Tongue (tissue), 1 donor: ENCODE measurements at regions not wholly inside any gene's neighbourhood (a gene's known extent, or its start where the extent isn't known, plus 50 kb on each side); places are given as distances from the start of the nearest gene placed in this dataset.
"Not testable (repeated sequence)": the region's sequence is repeated elsewhere in the genome, so short reads cannot be mapped to it uniquely, and the experiment has no call there.

Source experiments
- DNase-seq: peaks from one replicate; pipeline ENCODE4 v3.0.0-alpha.2; 2015

DNA sequence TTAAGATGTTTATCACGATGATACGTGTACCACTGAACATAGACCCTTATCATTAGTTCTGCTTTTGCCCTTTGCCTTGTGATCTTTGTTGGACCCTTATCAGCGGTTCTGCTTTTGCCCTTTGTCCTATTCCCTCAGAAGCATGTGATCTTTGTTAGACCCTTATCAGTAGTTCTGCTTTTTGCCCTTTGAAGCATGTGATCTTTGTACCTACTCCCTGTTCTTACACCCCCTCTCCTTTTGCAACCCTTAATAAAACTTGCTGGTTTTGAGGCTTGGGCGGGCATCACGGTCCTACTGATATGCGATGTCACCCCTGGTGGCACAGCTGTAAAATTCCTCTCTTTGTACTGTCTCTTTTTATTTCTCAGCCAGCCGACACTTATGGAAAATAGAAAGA, 117.0 kb downstream of the SDHAF3 start:
- not testable (repeated sequence) for DNase-seq

DNA sequence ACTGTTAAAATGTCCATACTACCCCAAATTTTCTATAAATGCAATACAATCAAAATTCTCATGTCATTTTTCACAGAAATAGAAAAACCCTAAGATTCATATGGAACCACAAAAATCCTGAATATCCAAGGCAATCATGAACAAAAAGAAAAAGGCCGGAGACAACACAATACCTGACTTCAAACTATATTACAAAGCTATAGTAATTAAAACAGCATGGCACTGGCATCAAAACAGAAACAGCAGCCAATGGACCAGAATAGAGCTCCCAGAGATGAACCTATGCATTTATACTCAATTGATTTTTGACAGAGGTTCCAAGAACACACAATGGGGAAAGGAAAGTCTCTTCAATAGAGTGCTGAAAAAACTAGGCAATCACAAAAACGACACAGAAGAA, 128.8 kb downstream of the SDHAF3 start:
- DNase-seq, result no peak

DNA sequence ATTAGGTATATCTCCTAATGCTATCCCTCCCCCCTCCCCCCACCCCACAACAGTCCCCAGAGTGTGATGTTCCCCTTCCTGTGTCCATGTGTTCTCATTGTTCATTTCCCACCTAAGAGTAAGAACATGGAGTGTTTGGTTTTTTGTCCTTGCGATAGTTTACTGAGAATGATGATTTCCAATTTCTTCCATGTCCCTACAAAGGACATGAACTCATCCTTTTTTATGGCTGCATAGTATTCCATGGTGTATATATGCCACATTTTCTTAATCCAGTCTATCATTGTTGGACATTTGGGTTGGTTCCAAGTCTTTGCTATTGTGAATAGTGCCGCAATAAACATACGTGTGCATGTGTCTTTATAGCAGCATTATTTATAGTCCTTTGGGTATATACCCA, 140.7 kb downstream of the SDHAF3 start:
- not testable (repeated sequence) for DNase-seq

DNA sequence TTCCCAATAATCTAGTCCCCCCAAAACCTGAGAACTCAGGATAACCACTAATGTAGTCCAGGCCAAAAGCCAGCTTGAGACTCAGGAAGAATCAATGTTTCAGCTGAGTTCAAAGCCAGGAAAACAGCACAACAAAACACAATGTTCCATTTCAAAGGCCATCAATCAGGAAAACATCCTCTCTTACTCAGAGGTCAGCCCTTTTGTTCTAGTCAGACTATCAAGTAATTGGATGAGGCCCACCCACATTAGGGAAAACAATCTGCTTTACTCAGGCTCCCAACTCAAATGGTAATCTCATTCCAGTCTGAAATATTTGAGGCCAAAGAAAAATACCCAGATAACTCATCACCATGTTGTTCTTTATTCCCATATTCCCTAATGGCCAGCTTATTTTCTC, 152.2 kb downstream of the SDHAF3 start:
- DNase-seq, result no peak

DNA sequence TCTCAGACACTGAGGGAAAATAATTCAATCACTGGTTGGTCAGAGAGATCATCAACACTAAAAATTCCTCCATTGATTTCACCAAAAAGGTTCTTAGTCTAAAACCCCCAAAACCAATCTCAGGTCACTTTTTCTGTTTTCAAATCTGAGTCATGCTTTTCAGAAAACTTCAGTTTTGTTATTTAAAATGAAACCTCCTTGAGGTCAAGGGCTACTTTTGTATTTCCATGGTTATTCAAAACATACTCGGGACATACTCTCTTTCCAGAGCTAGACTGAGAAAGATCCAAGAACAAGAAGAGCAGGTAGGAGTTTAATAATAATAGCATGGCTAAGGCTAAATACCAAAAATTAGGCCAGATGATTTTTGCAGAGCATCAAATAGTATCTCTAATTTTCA, 152.8 kb downstream of the SDHAF3 start:
- DNase-seq, result no peak

DNA sequence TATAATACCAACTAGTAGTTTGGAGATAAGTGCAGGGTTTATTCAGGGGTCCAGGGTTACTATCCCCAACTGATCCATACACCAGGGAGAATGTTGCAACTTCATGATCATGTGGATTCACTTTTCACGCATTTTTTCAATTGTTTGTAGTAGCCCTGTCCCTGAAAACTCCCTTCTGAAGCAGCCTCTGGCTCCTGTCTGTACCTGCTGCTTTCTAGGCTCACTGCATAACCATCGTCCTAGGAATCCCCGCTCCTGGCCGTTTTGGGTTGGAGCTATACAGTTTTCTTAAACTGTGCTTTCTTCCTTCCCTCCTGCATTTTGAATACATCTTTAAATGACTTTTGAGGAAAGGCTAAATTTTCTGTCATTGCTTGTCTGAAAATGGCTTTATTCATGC, 154.1 kb downstream of the SDHAF3 start:
- no peak for DNase-seq

DNA sequence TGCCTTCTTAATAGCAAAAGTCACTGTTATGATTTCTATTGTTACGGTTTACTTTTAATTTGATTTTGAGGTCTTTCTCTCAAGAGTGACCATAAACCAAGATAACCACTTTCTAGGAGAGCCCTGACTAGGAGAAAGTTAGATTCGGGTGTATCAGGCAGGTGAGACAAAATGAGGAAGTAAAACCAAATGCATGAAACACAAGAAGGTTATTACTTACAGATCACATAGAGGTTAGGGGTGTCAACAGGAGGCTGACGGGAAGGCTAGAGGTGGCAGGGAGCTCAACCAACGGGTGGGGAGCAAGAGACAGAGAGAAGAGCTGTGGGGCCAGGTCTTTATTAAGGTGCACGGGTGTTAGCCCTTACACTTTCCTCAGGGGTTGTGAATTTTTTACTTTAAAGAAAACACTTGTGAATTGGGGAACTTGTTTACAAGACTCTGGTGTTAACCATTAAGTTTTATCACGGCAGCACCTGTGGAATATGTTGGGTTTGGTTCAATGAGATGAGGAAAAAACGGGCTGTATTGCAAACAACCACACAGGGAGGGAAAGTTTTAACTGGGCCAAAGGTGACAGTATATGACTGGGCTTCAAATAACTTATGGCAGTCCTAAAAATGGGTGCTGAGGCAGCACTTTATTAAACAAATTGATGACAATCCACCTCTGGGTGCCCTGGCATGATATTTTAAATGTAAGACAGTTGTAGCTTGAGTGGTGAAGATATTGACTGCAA, 154.9 kb downstream of the SDHAF3 start:
- no peak for DNase-seq

DNA sequence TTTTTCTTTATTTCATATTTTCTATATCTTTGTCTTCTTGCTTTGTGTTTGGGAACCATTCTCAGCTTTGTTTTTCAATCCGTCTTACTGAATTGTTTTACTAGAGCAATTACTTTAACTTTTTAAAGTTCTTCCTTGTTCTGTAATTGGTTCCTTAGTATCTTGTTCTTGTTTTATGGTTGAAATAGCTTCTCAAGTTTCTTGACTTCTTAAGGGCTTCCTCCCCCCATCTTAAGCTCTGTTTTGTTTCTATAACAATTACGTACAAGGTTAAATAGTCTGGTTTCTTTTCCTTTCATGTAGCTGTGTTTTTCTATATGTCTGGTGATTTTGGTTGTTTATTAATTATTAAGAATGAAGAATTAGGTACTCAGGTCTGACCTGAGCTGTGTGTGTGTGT, 158.0 kb downstream of the SDHAF3 start:
- DNase-seq, result no peak

DNA sequence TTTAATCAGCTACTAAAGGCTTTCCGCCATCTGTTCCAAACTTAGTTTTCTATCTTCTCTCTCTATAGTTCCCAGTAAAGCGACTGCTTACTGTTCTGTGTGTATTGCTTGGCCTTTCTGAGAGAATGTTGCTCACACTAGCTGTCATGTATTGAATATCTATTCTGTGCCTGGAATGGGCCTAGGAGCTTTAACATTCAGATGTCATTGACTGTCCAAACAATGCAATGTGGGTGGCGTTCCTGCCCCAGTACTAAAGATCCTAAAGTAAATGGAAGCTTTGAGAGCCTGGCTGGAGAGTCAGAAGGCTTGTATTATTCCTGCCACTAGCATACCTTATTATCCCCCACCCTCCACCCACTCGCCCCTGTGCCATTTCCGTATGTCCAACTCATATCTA, 163.5 kb downstream of the SDHAF3 start:
- DNase-seq, result no peak

DNA sequence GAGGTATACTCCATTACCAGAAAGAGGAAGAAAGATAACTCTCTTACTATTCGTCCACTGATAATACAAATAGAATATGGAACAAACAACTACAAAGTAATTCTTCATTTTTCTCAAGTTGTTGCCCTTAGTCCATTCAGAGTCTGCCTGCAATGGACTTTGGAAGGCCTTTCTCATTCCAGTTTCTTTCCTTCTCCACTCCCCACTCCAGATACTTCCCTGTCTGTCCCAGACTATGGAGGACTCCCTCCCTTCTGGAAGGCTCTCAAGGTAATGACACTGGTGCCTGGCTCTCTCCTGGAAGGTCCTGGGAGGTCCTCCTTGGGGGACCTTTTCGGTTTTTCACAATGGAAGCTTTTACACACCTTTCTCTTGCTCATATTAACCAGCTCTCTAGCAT, 167.8 kb downstream of the SDHAF3 start:
- DNase-seq, result no peak

DNA sequence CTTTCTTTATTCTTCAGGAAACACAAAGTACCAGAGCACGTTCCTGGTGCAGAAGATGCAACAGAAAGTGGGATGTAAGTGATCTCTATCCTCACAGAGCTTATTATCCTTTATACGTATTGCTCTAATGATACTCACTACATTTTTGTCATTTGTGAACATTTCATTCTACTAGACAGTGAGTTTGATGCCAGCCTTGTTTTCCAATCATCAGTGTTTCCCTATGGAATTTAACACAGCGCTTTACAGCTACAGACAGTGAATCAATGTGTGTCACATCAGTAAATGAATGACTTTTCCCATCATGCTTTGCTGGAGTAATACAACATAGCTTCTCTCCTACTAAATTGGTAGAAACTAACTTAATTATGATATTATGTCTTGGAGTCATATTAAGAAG, 175.5 kb downstream of the SDHAF3 start:
- DNase-seq, result no peak

DNA sequence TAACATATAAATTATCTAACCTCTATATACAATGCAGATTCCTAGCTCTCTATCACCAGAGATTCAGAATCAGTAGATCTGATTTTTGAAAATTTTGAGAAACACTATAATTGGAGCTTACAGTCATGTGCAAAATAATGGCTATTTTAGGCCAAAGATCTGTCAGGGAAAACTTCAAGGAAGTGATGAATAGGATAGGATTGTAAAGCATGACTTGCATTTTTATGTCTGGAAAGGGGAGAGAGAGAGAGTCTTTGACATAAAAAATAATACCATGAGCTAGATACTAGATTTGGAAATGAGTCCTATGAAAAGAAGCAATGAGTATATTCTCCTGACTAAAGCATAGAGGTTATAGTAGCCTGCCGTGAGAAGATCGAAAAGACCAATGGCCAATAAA, 181.1 kb downstream of the SDHAF3 start:
- no peak for DNase-seq

DNA sequence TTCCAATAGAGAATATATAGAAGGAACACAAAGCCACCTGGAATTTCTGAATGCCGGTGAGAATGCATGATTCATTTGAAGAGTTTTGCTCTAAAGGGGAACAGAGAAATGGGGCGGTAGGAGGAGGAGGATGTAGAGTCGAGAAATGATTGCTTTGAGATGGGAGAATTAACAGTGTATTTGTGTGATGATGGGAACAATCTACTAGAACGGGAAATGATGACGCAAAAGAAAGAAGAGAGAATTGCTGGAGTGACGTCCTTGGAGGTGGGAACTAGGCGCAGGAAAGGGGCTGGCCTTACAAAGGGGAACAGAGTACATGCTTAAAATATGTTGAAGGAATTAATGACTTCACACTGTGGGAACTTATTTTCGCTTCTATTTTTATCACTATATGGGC, 188.1 kb downstream of the SDHAF3 start:
- DNase-seq, result no peak

DNA sequence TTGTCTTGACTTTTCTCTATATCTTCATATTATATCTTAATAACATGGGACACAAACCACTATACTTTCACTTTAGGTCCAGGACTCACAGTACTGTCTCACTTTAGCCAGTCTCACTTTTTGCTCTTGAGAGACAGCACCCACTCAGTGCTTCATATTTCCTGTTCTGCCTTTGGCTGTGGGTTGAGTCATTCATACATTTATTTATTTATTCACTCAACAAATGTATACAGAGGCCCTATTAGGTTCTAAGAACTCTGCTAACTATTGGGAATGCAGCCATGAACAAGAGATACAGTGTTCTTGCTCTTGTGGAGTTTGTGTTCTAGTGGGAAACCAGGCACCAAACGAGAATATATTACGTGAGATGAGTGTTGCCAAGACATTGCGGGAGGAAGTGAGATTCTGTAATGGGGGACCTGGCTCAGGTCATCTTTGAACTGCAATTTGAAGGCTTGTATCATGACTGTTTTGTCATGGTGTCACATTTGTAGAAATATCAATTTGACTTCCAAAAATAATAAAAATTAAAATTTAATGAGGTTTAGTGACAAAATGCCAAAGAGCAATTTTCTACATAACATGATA, 190.1 kb downstream of the SDHAF3 start:
- no peak for DNase-seq

DNA sequence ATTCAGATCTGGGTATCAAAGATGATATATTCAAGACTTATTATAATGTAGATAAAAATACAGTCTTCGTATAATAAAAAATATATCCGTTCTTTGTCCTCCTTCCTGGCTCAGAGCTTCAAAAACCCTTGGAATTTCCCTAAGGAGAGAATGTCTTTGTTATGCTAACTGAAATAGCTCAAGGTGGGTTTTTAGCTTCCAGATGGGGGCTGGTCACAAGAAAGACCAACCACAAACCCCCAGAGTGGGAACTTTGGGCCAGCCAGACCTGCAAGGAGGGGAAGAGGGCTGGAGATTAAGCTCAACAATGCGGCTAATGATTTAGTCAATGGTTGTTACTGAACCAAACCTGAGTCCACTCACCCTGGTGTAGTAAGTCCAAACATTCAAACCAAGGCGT, 196.4 kb downstream of the SDHAF3 start:
- no peak for DNase-seq

DNA sequence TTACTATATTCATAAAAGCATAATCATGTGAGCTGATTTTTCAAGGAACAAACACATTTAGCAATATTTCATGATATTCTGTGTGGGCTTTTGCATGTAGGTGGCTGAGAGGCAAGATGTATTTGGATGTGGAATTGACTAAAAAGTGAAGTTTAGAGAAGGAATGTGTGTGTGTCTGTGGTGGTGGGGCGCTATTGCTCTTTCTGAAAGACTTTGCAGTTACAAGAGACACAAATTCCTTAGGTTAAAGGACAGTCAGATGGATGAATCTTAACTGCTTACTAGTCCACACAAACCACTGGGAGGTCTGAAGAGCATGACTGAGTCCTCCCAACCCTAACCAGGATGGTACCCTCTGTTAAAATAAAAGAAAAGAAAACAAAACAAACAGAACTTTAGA, 200.1 kb downstream of the SDHAF3 start:
- no peak for DNase-seq

DNA sequence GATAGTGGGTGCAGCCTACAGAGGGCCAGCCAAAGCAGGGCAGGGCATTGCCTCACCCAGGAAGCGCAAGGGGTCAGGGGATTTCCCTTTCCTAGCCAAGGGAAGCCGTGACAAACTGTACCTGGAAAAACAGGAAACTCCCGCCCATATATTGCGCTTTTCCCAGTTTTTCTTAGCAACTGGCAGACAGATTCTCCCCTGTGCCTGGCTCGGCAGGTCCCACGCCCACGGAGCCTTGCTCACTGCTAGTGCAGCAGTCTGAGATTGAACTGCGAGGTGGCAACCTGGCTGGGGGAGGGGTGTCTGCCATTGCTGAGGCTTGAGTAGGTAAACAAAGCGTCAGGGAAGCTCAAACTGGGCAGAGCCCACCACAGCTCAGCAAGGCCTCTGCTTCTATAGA, 212.4 kb downstream of the SDHAF3 start:
- DNase-seq, result not testable (repeated sequence)

DNA sequence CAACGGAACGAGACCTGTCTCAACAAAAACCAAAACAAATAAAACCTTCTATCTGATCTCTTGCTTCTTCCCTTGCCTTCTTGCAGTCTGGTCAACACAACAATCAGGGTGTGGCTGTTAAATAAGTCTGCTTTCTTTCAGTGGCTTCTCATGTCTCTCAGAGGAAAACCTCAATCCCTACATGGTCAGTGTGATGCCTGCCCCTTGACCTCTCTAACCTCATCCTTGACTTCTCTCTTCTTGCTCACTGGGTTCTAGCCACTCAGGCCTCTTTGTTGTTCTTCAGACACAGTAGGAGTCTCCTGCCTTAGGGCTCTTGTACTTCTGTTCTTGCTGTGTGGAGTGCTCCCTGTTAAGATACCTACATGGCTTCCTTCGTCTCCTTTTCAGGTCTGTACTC, 220.4 kb downstream of the SDHAF3 start:
- DNase-seq, result no peak

DNA sequence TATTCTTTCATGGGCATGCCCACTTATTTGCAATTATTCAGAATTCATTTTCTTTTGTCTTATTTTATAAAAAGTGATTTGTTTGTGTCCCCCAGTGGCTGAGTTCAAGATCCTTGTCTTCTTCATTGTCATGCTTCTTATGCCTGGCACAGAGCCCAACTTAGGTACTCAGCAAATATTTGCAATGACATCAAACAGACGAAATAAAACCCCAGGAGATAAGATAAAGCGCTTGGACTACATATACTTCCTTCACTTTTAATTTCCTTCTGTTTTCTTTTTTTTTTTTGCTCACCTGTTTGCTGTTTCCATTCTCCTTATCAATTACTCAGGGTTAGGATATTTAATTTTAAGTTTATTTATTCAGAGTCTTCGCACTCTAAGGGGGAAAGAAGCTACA, 225.0 kb downstream of the SDHAF3 start:
- no peak for DNase-seq

DNA sequence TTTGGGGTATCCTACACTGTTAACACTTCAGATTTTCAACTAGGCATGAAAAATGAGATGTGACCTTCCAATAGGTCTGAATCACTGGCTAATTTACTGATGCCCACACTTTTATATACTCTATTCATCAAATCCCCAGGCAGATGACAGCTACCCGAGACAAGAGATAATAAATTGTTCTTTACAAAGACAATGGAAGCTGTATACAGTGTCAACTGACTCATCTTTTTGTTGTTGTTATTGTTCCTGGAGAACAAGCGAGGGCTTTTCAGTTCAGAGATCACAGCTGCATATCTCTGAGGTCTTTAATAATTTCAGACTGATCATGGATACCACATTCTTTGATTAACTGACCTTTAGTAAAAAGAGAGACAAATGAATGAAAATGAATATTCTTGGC, 228.9 kb downstream of the SDHAF3 start:
- DNase-seq, result no peak

DNA sequence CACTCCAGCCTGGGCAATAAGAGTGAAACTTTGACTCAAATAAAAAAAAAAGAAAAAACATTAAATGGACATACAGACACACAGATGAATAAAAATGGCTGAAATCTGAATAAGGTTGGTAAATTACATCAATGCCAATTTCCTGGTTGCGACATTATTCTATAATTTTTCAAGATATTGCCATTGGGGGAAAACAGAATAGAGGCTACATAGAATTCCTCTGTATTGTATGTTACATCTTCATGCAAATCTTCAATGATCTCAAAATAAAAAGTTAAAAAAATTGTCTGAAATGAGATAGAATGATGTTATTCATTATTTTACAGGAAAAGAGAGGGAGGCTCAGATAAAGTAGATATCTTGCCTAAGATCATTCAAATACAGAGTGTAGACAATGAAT, 234.0 kb downstream of the SDHAF3 start:
- no peak for DNase-seq

DNA sequence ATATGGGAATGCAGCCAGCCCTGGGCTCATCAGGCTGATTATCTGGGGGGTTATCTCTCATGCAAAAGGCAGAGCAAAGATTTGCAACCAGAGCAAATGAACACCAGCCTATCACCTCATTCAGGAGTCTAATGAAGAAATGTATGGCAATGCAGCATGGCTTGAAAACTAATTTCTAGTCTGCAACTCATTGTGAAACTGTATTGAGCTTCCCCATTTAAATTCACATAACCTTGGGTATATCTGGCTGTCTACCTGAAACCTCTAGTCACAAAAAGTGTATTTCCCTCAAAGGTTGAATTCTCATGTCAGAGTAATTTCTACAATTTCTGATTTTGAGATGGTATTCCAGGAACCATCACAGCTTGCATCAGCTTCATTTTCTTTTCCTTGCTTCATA, 240.0 kb downstream of the SDHAF3 start:
- no peak for DNase-seq

DNA sequence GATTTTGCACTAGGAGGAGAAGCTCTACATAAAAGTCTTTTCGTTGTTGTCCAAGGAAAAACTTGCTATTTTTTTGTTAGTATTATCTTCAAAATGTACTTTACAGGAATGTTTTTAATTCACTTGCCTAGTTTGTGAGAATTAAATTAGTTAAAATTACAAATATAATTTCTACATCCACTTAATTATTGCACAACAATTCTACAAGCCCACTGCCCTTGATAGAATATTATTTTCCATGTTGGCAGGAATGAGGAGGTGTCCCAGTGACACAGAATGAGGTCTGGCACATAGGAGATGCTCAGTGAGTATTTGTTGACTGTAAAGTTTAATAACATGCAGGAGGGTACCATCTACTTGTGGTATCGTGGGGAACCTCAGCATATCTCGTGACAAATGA, 255.4 kb downstream of the SDHAF3 start:
- no peak for DNase-seq

DNA sequence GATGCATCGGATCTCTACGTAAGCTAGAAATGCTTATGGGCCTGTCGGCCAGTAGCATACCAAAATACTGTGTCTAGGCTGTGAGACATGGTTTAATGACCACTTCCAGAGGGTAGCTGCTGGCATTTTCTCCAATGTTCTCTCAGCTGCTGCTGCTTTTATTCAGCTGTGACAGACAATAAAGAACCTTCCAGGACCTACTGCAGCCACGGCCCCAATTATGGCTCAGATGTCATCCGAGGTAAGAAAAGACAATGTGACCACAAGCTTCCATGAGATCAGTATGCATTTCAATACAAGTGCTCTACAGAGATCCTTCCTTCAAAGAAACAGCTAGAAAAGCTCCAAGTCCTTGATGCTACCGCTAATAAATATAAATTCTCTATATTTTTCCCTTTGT, 256.2 kb downstream of the SDHAF3 start:
- DNase-seq, result no peak

DNA sequence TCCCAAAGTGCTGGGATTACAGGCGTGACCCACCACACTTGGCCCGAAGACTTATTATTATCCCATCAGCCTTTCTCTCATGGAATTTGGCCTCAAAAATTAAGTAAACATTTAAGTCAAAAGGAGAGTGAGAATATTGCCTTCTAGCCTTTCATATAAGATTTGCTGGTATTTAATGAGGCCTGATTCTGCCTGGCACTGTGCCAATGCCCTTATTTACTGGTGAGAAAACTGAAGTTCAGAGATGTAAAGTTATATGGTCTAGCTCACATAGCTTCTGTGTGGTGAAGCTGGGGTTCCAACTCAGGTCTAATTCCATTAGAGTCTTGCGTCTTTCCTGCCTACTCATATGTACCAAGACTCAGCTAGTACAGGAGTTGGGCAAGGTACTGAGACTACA, 260.2 kb downstream of the SDHAF3 start:
- DNase-seq, result no peak
